IPS DF 4.7 (cell line): ENCODE measurements at regions not wholly inside any gene's neighbourhood (a gene's known extent, or its start where the extent isn't known, plus 50 kb on each side); places are given as distances from the start of the nearest gene placed in this dataset.
"Not testable (repeated sequence)": the region's sequence is repeated elsewhere in the genome, so short reads cannot be mapped to it uniquely, and the experiment has no call there.

ENCODE experiments used
- DNase-seq: peaks from one replicate; pipeline ENCODE4 v3.0.0-alpha.2; 2013; ENCODE audit warnings: low spot score; ENCODE audit errors: extremely low read depth

- no peak for DNase-seq
These were observed 540.5 kb upstream of the BOD1L1 start for GRCh38 chr4:14167876-14168510.

- DNase-seq, result no peak
These were observed 541.4 kb upstream of the BOD1L1 start for GRCh38 chr4:14168919-14169318.

GRCh38 chr4:14169460-14169859, 541.9 kb upstream of the BOD1L1 start:
- no peak for DNase-seq

GRCh38 chr4:14169940-14170339, 542.4 kb upstream of the BOD1L1 start:
- not testable (repeated sequence) for DNase-seq

GRCh38 chr4:14176613-14177012, 549.1 kb upstream of the BOD1L1 start:
- no peak for DNase-seq

- DNase-seq, result no peak
These were observed 550.5 kb upstream of the BOD1L1 start for GRCh38 chr4:14177987-14178386.

- no peak for DNase-seq
These were observed 550.9 kb upstream of the BOD1L1 start for GRCh38 chr4:14178421-14178820.

- no peak for DNase-seq
These were observed 552.6 kb upstream of the BOD1L1 start for GRCh38 chr4:14180166-14180565.

- no peak for DNase-seq
These were observed 553.6 kb upstream of the BOD1L1 start for GRCh38 chr4:14180983-14181601.

- DNase-seq, result no peak
These were observed 554.6 kb upstream of the BOD1L1 start for GRCh38 chr4:14182148-14182547.

- no peak for DNase-seq
These were observed 556.7 kb upstream of the BOD1L1 start for GRCh38 chr4:14184265-14184664.

GRCh38 chr4:14184767-14185166, 557.2 kb upstream of the BOD1L1 start:
- no peak for DNase-seq

GRCh38 chr4:14188214-14188613, 560.7 kb upstream of the BOD1L1 start:
- no peak for DNase-seq

GRCh38 chr4:14193601-14194000, 566.1 kb upstream of the BOD1L1 start:
- no peak for DNase-seq

GRCh38 chr4:14196131-14196530, 568.6 kb upstream of the BOD1L1 start:
- DNase-seq, result no peak

GRCh38 chr4:14215116-14215770, 587.7 kb upstream of the BOD1L1 start:
- DNase-seq, result no peak

GRCh38 chr4:14217401-14217800, 589.9 kb upstream of the BOD1L1 start:
- DNase-seq, result no peak

- no peak for DNase-seq
These were observed 591.1 kb upstream of the BOD1L1 start for GRCh38 chr4:14218641-14219040.

- DNase-seq, result no peak
These were observed 593.7 kb upstream of the BOD1L1 start for GRCh38 chr4:14221176-14221575.

- no peak for DNase-seq
These were observed 595.0 kb upstream of the BOD1L1 start for GRCh38 chr4:14222377-14223029.

- no peak for DNase-seq
These were observed 595.9 kb upstream of the BOD1L1 start for GRCh38 chr4:14223461-14223860.

GRCh38 chr4:14225688-14226207, 598.2 kb upstream of the BOD1L1 start:
- no peak for DNase-seq
